GM18517 (cell line): ENCODE measurements at regions not wholly inside any gene's neighbourhood (a gene's known extent, or its start where the extent isn't known, plus 50 kb on each side); places are given as distances from the start of the nearest gene placed in this dataset.

ENCODE experiments used
- ATAC-seq: cut with Tn5 transposase; IDR thresholded peaks from one replicate; pipeline ENCODE4 v1.9.1; 2021; ENCODE audit warnings: mild to moderate bottlenecking, moderate library complexity; ENCODE audit not compliant: unreplicated experiment

DNA sequence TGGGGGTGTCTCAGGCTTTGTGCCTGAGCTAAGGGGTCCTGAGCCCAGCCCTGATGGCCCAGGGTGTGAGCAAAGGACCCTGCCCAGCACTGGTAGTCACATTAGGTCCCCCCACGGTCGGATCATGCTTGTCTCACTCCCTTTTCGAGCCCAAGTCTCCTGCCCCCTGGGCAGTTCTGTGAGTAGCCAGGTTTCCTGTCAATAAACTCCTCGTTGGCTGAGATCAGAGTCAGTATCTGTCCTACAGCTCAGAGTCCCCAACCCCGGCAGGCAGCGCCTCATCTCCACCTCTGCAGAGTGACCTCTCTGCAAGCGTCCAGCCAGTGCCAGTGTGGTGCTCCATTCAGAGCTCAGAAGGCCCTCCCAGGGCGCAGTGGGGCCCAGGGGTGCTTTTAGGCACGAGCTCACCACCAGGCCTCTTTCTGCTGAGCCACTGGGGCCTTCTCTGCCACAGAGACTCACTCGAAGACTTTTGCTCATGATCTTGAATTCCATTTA, 93.7 kb upstream of the PMEPA1 start:
- no peak for ATAC-seq

DNA sequence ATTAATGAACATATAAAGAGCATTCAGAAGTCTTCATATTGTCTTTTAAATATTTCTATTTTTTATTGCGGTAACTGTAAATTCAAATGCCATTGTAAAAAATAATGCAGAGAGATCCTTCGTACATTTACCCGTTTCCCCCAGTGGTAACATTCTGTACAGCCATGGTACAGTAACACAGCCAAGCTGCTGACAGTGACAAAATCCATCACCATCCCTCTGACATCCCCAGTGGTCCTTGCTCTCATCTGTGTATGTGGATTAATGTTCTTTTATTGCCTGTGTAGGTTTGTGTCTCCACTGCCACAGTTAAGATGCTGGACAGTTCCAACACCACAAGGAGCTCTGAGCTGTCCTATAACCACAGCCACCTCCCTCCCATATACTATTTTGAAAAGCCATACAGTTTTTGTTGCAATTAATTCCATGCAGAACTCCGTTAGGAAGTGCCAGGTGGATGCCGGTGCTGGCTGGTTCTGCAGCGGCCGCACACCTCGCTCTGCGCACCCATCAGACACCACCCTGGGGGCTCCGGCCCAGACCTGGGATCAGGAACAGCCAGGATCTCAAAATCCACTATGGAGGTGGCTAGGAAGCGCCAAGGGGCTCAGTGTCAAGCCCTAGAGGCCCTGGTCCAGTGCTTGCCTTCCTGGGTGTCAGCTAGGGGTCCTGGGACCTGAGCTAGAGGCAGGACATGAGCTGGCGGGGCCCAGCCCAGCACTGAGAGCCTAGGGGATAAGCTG, 93.1 kb upstream of the PMEPA1 start:
- ATAC-seq: no peak

DNA sequence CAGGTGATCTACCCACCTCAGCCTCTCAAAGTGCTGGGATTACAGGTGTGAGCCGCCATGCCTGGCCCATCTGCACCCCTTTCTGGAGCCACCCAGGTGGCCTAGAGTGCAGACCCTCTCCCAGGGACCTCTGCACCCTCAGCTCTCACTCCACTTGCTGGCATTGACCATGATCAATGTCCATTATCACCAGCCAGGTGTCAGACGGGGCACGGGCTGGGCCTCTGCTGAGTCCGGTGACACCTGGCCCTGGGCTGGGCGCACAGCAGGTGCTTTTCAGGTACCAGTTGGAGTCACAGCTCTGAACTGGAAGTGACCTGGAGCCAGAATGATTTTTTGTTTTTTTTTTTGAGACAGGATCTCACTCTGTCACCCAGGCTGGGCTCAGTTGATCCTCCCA, 91.8 kb upstream of the PMEPA1 start:
- no peak for ATAC-seq

DNA sequence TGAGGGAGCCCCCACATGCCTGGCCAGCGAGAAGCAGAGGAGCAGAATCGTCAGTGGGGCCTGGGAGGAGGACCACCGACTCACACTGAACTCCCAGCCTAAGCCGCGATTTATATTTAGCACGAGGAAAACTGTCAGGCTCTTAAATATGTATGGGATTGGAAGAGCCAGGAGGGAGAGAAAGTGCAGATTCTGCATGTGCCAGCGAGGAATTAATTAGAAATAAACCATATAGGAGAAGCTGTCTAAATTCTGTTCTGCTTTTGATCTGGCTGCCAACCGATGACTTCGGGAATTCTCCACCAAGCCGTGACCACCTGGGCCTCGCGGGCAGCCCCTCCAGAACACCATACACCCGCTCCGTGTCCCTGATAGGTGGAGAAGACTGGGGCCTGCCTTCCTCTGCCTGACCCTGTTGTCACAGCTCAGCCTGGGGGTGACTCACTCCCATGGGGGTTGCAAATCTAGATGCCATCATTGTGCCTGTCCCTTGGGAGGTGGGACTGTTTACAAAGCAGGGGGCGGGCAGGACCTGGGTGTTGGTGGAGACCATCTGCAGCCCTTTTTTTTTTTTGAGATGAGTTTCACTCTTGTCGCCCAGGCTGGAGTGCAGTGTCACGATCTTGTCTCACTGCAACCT, 91.1 kb upstream of the PMEPA1 start:
- ATAC-seq: no peak

DNA sequence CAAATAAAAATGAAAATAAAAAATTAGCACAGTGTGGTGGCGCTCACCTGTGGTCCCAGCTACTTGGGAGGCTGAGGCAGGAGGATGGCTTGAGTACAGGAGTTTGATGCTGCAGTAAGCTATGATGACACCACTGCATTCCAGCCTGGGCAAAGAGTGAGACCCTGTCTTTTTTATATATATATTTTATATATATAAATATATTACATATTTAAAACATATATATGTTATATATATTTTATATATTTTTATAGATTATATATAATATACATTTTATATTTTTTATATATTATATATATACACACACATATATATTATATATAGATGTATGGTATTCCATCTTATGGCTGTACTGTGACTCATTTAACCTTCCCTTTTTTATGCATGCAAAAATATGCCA, 87.6 kb upstream of the PMEPA1 start:
- no peak for ATAC-seq

DNA sequence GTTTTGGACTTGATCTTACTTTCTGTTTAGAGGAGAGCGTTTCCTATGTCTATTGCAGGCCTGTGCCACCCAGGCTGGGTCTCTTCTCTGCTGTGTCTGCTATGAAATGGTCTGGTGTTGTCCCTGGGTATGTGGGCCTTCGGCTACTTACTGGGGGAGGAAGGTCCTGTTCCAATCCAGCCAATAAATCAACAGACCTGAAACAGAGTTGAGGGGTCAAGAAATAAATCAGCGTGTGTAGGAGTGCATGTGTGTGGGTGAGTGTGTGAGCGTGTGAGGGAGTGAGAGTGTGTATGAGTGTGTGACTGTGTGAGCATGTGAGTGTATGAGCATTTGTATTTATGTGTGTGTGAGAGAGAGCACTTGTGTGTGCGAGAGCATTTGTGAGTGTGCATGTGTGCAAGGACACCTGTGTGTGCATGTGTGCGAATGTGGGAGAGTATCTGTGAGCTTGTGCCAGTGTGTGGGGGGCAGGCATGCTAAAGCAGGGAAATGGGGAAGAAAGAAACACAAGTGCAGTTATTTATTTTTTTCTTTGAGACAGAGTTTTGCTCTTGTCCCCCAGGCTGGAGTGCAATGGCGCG, 86.3 kb upstream of the PMEPA1 start:
- no peak for ATAC-seq

DNA sequence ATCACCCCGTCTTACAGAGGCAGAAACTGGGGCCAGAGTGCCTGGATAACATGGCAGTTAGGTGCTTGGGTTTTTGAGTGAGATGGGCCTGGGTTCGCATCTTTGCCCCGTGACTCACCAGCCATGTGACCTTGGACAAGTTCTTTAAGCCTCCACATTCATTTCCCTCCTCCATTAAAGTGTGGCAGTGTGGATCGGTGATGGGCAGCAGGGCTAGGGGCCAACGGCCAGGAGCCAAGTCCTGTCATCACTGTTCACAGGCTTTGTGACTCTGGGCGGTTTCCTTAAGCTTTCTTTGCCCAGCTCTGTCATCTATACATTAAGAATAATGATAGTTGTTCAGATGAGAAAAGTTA, 85.5 kb upstream of the PMEPA1 start:
- ATAC-seq: no peak

DNA sequence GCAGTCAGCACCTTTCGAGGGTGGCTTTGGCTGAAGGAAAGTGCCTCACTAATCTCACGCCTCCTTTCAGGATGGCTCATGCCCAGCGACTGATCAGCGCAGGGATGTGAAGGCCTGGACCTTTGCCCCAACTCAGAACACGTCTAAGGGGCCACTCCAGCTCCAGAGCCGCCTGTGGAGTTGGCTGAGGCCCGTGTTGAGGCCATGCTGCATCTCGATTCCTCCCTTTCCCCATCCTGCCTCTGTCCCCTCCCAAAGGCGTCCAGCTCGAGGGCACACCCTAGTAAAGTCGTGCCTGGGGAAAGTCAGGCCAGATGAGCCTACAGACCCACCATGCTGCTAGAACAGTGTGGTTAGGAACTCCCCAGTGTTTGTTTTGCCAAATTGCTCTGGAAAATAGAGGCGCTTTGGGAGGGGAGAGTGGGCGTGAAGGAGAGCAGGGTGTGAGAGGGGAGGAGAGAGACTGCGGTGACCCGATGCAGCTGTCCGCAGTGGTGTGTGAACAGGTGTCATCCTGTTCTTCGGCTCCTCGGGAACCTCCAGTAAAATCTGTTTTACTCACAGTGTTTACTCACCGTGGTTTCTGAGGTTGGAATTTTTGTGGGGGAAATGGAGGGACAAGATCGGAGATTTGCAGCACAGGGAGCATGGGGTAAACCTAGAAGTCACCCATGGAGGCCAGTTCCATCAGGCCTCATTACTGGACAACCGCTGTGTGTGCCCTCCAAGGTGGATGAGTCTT, 85.0 kb upstream of the PMEPA1 start:
- no peak for ATAC-seq

DNA sequence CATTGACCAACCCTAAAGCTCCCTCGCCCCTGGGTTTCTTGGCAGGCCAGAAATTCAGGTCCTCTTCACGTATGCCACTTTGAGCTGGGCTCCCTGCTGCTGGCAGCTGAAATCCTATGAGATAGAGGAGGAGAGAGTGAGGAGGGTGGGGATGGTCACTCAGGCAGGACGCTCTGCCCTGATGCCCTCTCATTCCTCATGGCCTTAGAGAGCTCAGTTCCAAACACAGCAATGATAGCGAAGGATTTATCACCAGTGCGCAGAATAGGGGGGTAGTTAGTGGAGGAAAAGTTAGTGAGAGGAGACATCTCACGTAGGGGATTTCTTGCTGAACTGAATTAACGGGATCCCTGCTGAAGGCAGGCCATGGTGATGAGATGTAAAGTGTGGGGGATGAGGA, 84.2 kb upstream of the PMEPA1 start:
- ATAC-seq: no peak

DNA sequence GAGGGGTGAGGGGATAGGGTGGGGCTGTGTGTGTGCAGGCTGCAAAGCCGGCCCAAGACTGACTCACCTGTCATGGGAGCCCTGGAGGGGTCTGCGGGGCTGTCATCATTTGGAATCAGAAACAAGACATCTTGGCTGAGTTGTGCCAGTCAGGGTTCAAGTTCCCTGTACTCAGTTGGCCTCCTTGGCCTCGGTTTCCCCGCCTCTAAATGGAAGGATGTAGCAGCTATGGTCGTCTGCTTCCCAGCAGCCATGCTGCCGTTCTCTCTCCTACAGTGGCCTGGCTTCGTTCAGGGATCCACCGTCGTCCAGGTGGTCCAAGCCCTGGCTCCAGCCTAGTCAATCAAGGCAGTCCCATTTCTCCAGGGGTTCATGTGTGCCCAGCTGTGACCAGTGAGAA, 83.6 kb upstream of the PMEPA1 start:
- ATAC-seq: no peak

DNA sequence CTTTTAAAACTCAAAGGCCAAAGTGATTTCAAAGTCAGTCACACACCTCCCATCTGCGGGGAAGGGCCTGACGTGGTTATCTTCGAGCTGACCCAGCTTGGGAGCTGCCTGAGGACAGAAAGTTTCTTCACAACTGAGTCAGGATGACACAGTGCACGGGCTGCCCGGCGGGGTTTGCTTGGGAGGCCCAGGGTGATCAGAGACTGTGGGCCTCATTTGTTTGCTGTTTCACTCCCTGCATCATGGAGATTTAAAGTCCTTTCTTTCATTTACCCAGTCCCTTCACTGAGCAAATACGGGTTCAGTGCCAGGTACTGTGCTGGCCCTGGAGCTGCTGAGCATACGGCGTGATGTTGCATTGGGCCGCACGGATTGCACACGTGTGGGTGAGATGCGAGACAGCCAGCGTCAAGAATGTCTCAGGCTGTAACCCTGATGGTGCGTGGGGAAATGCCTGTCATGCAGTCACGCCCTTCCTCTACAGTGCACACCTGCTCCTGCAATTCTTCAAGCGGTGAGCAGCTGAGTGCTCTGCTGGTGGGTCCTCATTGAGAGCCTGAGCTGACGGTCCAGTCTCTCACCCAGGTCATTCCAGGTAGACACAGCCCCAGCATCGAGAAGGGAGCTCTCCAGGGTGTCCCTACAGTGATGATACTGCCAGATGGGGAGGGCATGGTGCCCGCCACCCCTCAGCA, 82.7 kb upstream of the PMEPA1 start:
- no peak for ATAC-seq

DNA sequence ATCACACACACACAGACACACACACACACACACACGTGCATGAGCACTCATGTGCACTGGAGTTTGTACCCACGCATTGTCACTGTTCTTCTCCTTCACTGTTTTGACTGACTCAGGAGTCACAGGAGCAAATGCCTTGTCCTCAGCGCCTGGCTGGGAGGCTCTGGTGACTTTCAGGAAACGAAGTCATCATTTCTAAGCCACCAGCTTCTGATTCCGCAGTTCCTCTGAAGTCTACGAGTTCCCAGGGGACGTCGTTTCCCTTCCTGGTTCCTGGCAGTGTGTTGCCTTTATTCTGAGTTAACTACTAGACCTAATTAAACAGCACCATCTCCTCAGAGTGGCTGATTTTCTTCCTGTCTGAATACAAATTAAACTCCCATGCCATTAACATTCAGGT, 82.2 kb upstream of the PMEPA1 start:
- no peak for ATAC-seq

DNA sequence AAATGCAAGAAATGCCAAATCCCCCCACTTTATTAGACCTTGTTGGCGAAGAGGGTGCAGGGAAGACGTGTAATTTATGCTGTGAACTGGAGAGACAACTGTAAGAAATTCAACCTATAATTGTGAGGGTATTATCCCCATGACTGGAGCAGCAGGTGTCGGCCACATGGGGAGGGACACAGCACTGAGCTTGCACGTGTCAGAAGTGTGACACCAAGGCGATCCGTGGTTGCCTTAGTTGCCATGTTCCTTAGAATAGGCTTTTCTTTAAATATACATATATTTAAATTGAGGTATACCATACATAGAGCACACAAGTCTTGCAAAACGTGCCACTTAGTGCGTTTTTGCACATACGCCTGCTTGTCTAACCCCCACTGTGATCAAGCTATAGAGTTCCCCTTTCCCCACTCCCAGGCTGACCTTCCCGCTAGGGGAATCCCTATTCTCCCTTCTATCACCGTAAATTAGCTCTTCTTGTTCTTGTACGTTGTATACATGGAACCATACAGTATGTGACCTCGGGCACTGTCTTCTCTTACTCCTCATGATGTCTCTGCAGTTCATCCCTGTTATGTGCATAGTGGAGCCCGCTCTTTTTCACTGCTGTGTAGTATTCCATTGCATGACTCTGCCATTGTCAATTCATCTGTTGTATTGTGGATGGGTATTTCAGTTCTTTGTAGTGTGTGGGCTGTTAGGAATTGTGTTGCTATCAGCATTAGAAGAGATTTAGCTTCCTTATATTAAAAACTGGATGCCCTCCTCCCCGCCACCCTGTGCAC, 81.6 kb upstream of the PMEPA1 start:
- no peak for ATAC-seq

DNA sequence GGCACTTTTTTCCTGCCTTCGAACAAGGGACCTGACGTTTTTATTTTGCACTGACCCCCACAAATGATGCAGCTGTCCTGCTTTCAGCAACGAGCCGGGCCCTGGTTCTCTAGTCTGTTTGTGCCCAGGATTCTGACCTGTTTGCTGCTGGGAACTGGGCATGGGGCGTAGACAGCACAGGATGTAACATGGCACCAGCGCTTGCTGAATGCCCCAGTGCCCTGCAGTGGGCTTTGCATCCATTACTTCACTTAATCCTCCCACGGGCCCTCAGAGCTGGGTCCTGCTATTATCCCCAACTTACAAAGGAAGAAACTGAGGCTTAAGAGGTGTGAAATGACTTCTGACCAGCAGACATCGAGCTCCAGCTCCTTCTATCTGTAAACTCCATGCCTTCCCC, 80.4 kb upstream of the PMEPA1 start:
- no peak for ATAC-seq

DNA sequence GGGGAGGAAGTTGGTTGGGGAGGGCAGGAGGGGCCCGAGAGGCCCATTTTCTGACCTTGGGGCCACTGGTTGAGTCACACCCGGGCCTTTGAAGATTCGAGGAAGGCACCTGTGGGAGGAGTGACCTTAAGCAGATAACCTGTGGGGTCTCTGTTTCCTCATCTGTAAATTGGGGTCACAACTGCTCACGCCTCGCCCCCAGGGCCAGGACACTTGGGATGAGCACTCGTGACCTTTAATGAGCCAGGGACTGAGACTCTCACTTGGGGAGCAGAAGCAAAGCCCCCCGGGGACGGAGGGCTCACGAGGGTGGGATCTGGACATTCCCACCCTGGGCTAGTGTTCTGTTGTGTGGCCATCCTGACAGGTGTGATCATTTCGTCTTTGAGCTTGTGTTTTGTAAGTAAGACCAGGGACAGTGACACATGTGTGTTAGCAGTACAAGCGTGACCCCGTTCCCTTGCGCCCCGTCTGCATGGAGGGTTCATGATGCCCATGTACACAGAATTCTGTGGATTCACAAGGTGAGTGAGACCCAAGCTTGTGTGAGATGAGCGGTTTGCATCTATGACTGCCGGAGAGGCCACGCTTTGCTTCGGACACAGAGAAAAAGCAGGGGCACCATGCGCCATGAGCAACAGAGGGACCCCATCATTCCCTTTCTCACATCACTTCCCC, 79.3 kb upstream of the PMEPA1 start:
- no peak for ATAC-seq

DNA sequence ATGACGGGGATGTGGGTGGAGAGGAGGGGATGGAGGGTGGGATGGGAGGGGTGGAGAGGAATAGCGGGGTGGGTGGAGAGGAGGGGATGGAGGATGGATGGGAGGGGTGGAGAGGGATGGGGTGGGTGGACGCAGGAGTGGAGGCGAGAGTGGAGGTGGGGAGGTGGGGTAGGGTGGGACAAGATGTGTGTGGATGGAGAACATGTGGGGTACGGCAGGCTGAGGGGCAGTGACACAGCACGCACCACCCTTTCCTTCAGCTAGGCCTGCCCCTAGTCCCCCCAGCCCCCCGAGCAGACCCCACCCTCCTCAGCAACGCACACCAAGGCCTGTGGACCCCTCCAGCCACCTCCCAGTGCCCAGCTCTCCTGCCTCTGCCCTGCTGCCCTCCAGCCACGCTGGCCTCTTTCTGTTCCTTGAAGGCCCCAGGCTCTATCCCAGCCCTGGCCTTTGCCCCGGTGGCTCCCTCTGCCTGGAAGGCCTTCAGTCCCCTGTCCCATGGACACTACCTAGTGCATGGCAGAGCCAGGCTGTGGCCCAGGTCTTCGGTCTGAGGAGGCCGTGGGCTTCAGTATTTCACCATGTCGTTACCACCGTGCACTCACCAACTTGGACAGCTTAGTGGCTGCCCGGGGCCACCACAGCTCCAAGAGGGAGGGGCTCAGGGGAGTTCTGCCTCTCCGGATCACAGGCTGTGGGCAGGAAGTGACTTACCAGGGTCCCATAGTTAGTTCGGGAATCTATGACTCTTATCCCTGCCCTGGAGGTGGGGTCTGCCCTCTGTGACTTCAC, 78.4 kb upstream of the PMEPA1 start:
- no peak for ATAC-seq

DNA sequence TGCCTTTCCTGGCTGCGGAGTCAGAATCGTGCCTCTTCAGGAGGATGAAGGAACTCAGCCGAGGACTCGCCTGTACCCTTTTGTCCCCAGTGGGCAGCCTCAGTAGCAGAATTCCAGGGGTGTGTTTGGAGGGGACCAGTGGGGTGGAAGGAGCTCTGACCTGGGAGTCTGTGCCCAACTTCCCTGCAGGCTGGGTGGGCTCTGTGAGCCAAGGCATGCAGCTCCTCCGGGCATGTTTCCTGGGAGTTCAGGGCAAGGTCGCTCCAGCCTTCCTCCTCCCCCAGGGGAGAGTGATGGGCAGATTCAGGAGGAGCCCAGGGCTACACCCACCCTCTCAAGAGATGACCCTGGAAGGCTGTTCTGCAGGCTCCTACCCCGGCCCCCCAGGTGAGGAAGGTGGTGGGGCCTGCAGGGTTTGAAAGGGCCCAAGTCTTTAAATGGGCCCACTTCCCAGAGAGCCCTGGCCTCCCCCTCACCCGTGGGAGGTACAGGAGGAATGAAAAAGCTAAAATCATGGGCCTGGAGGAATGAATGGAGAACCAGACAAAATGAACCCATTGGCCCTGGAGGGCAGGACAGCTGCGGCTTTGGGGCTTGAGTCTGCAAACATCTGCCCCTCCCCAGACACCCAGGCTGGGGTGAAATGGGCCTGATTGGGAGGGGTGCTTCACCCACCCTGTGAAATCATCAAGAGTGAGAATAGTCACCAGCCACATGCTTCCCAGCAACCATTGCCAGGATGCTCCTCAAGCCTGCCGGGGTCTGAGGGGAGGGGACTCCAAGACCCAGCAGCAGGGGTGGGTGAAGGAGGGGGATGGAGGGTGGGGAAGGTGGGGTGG, 77.6 kb upstream of the PMEPA1 start:
- ATAC-seq: no peak

DNA sequence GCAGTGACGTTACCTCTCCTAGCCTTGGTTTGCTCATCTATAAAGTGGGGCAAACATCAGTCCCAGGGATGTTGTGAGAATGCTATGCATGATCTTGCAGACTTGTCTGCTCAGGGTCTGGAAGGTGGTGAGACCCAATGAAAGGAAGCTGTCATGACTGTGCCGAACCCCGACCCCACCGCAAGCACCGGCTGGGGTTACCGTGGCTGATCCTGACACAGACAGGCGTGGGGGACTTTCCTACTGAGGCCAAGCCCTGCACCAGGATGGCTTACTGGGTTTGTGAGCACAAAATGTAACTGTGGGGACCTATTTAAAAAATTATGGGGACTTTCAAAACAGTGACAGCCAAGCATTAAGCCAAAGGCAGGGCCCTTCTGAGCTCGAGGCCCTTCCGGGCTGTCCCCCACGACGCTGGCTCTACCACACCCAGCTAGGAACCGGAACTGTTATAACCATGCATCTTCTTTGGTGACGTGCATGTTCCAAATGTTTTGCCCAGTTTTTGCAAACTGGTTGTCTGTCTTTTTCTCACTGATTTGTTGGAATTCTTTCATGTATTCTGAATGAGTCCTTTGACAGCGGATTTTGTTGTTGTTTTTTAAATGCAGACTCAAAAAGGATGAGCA, 76.6 kb upstream of the PMEPA1 start:
- ATAC-seq: no peak
